IMR-90 (cell line): ENCODE measurements at regions not wholly inside any gene's neighbourhood (a gene's known extent, or its start where the extent isn't known, plus 50 kb on each side); places are given as distances from the start of the nearest gene placed in this dataset.

Experiments
- CEBPB ChIP-seq: IDR thresholded peaks from 2 replicates; pipeline ENCODE4 v1.6.1; 2012; ENCODE audit warnings: low read depth, low read length, improper control_type of control experiment
- CHD1 ChIP-seq: IDR thresholded peaks from 2 replicates; pipeline ENCODE4 v1.6.1; 2012; ENCODE audit warnings: low read depth, low read length, improper control_type of control experiment
- FOS ChIP-seq: fragments of 150-350 bp; IDR thresholded peaks from 2 replicates; pipeline ENCODE4 v1.6.1; 2016; ENCODE audit warnings: low read depth, low read length
- MAFK ChIP-seq: IDR thresholded peaks from 2 replicates; pipeline ENCODE4 v1.6.1; 2012; ENCODE audit warnings: low read depth, low read length, improper control_type of control experiment
- MAZ ChIP-seq: IDR thresholded peaks from 2 replicates; pipeline ENCODE4 v1.6.1; 2012; ENCODE audit warnings: low read depth, mild to moderate bottlenecking, low read length, improper control_type of control experiment, moderate library complexity, borderline replicate concordance
- MXI1 ChIP-seq: IDR thresholded peaks from 2 replicates; pipeline ENCODE4 v1.6.1; 2012; ENCODE audit warnings: low read depth, mild to moderate bottlenecking, low read length, moderate library complexity, borderline replicate concordance
- NFE2L2 ChIP-seq: fragments of 150-350 bp; IDR thresholded peaks from 2 replicates; pipeline ENCODE4 v1.6.1; 2016; ENCODE audit warnings: low read depth, mild to moderate bottlenecking, low read length
- POLR2A ChIP-seq: IDR thresholded peaks from 2 replicates; pipeline ENCODE4 v1.6.1; 2012; ENCODE audit warnings: mild to moderate bottlenecking, low read depth, low read length
- RAD21 ChIP-seq: IDR thresholded peaks from 2 replicates; pipeline ENCODE4 v1.6.1; 2012; ENCODE audit warnings: low read length, improper control_type of control experiment
- RCOR1 ChIP-seq: IDR thresholded peaks from 2 replicates; pipeline ENCODE4 v1.6.1; 2012; ENCODE audit warnings: mild to moderate bottlenecking, low read length, improper control_type of control experiment; ENCODE audit not compliant: insufficient replicate concordance
- RFX5 ChIP-seq: IDR thresholded peaks from 2 replicates; pipeline ENCODE4 v1.8.0; 2012; ENCODE audit warnings: low read depth, mild to moderate bottlenecking, low read length, moderate library complexity
- SMC3 ChIP-seq: fragments of 150-350 bp; IDR thresholded peaks from 2 replicates; pipeline ENCODE4 v1.6.1; 2016; ENCODE audit warnings: low read depth, mild to moderate bottlenecking, antibody characterized with exemption, low read length, moderate library complexity
- TF ChIP-seq, protein P1 (sequence below): conservative IDR thresholded peaks from 2 replicates; pipeline ENCODE4 v1.5.1; 2012; ENCODE audit warnings: mild to moderate bottlenecking, low read depth, low read length, improper control_type of control experiment
- TF ChIP-seq, protein P2 (sequence below): fragments of 150-350 bp; IDR thresholded peaks from 2 replicates; pipeline ENCODE4 v1.6.1; 2017; ENCODE audit warnings: mild to moderate bottlenecking, antibody characterized with exemption, low read length, low read depth

DNA sequence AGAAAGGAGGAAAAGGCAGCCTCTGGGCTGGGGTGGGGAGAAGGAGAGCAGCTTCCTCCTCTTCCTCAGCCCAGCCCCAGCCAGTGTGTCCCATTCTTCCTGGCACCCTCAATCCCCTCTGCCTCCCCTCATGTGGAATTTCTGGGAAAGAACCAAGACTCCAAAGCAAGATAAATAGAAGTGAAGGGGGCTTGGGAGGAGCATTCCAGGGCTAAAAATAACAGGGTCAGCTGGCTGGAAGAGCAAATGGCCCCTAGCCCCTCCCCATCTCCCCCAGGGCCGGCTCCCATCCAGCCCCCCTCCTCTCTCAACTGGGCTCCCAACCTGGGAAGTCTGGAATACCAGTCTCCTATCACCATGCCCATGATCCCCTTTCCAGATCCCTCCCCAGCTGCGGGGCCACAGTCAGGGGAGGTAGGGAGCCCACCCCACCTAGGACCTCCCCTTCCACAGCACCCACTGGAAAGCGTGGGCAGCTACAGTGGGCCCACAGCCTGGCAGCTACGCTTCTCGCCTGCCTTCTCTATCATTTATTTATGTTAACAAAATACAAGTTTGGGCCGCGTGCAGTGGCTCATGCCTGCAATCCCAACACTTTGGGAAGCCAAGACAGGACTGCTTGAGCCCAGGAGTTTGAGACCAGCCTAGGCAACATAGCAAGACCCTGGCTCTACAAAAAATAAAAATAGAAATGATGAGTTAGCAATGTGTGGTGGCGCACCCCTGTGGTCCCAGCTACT lies 88.3 kb downstream of the IRF2BPL start:
- no peak for TF ChIP-seq POLR2A
- TF ChIP-seq, protein P1, sequence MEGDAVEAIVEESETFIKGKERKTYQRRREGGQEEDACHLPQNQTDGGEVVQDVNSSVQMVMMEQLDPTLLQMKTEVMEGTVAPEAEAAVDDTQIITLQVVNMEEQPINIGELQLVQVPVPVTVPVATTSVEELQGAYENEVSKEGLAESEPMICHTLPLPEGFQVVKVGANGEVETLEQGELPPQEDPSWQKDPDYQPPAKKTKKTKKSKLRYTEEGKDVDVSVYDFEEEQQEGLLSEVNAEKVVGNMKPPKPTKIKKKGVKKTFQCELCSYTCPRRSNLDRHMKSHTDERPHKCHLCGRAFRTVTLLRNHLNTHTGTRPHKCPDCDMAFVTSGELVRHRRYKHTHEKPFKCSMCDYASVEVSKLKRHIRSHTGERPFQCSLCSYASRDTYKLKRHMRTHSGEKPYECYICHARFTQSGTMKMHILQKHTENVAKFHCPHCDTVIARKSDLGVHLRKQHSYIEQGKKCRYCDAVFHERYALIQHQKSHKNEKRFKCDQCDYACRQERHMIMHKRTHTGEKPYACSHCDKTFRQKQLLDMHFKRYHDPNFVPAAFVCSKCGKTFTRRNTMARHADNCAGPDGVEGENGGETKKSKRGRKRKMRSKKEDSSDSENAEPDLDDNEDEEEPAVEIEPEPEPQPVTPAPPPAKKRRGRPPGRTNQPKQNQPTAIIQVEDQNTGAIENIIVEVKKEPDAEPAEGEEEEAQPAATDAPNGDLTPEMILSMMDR = no peak
- TF ChIP-seq MAFK = no peak
- no peak for TF ChIP-seq RAD21
- no peak for TF ChIP-seq CEBPB
- TF ChIP-seq MXI1 = no peak
- no peak for TF ChIP-seq RCOR1
- no peak for TF ChIP-seq CHD1
- TF ChIP-seq, protein P2, sequence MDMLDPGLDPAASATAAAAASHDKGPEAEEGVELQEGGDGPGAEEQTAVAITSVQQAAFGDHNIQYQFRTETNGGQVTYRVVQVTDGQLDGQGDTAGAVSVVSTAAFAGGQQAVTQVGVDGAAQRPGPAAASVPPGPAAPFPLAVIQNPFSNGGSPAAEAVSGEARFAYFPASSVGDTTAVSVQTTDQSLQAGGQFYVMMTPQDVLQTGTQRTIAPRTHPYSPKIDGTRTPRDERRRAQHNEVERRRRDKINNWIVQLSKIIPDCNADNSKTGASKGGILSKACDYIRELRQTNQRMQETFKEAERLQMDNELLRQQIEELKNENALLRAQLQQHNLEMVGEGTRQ = no peak
- TF ChIP-seq FOS = no peak
- TF ChIP-seq SMC3 = no peak
- no peak for TF ChIP-seq MAZ
- no peak for TF ChIP-seq NFE2L2
- TF ChIP-seq RFX5 = no peak
